Thyroid gland (tissue), 4 donors: ENCODE measurements at regions not wholly inside any gene's neighbourhood (a gene's known extent, or its start where the extent isn't known, plus 50 kb on each side); places are given as distances from the start of the nearest gene placed in this dataset.

Experiments used
- DNase-seq, 2 donors: peaks; one replicate each; pipeline ENCODE4 v3.0.0-alpha.2; 2019
- H3K27ac ChIP-seq, 3 donors: fragments of 200-600 bp; sonication (generic); 1 replicate in 2 of 3; 2 replicates in 1 of 3; pipeline ENCODE4 v1.5.1; 2016 to 2019; ENCODE audit warnings: mild to moderate bottlenecking in 1 of 3, moderate library complexity in 1 of 3
- H3K27me3 ChIP-seq: fragments of 200-600 bp; sonication (generic); one replicate; pipeline ENCODE4 v1.5.1; 2019
- H3K36me3 ChIP-seq, 2 donors: fragments of 200-600 bp; sonication (generic); one replicate each; pipeline ENCODE4 v1.5.1; 2016 to 2019
- H3K4me1 ChIP-seq, 2 donors: fragments of 200-600 bp; sonication (generic); one replicate each; pipeline ENCODE4 v1.5.1; 2017 to 2019
- H3K4me3 ChIP-seq, 3 donors: fragments of 200-600 bp; sonication (generic); replicated peaks in 1 of 3; 1 replicate in 2 of 3; 2 replicates in 1 of 3; pipeline ENCODE4 v1.5.1; 2016; ENCODE audit warnings: mild to moderate bottlenecking in 1 of 3
- H3K9me3 ChIP-seq: fragments of 200-600 bp; sonication (generic); one replicate; pipeline ENCODE4 v1.5.1; 2017
- POLR2A ChIP-seq, 2 donors: fragments of 450-650 bp; IDR thresholded peaks; one replicate each; pipeline ENCODE4 v1.6.1; 2017; ENCODE audit warnings: antibody characterized with exemption in 2 of 2, mild to moderate bottlenecking in 2 of 2, moderate library complexity in 1 of 2
- WGBS, 2 donors: methylation state at CpG; one replicate each; pipeline ENCODE4 v1.1.5; 2017; 5-methylcytosine and 5-hydroxymethylcytosine counted together
- intact Hi-C: fragments of 100-400 bp; cut with DNase I; formaldehyde crosslinking; loops from one replicate; pipeline ENCODE4 v1.15.1; 2023
- TF ChIP-seq, protein P1 (sequence below), 6 experiments: fragments of 200-600 bp in 3 of 6; fragments of 450-650 bp in 3 of 6; sonication (generic) in 3 of 6; IDR thresholded peaks; one replicate each; pipeline ENCODE4 v1.5.1; 2016 to 2019; ENCODE audit warnings: antibody characterized with exemption in 6 of 6, mild to moderate bottlenecking in 2 of 6, inconsistent platforms in 1 of 6, moderate library complexity in 1 of 6

- intact Hi-C loops = no loop called here
- 49 to 56% methylated on average over 4 of the region's 4 CpGs for WGBS, 2 donors
These were observed 144.8 kb downstream of the MACROH2A1 start for GRCh38 chr5:135254183-135254582.

DNA sequence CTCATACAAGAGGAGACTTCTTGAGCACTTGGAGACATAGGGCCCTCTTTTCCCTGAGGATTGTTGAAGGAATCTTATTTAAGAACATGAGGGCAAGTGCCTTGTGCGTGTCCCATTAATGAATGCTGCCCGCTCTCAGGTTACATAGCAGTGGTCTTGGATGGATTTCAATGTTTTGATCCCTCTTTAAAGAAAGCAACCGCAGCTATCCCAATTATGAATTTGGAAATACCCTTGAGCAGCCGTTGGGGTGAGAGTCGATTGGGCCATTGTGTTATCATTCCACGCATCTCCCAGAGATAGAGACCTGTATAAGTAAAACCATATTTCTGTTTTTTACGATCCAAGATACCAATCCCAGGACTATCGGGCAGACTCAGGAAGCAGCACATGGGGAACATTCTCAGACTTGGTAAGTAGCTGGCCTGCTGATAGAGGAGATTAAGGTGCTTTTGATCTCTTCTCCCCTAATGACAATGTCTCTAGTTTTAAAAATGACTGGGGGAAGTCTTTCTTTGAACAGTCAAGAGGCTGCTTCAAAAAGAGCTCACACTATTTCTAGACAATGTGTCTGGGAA, 145.3 kb downstream of the MACROH2A1 start:
- H3K4me3 ChIP-seq = no peak overlapping the region
- no peaks in the 10 kb centered on the region for H3K36me3 ChIP-seq
- H3K9me3 ChIP-seq = no peaks in the 10 kb centered on the region
- H3K4me1 ChIP-seq = no peaks in the 10 kb centered on the region
- 85 to 87% methylated on average over 8 of the region's 8 CpGs for WGBS, 2 donors
- intact Hi-C loops = no loop called here
- no peaks in the 10 kb centered on the region for H3K27me3 ChIP-seq
- TF ChIP-seq, protein P1, sequence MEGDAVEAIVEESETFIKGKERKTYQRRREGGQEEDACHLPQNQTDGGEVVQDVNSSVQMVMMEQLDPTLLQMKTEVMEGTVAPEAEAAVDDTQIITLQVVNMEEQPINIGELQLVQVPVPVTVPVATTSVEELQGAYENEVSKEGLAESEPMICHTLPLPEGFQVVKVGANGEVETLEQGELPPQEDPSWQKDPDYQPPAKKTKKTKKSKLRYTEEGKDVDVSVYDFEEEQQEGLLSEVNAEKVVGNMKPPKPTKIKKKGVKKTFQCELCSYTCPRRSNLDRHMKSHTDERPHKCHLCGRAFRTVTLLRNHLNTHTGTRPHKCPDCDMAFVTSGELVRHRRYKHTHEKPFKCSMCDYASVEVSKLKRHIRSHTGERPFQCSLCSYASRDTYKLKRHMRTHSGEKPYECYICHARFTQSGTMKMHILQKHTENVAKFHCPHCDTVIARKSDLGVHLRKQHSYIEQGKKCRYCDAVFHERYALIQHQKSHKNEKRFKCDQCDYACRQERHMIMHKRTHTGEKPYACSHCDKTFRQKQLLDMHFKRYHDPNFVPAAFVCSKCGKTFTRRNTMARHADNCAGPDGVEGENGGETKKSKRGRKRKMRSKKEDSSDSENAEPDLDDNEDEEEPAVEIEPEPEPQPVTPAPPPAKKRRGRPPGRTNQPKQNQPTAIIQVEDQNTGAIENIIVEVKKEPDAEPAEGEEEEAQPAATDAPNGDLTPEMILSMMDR (IDR thresholded peaks at IDR 0.05) = no peak
- no peak overlapping the region for H3K27ac ChIP-seq
- no peak for DNase-seq

More at GRCh38 chr5:135254183-135254582, 144.8 kb downstream of the MACROH2A1 start:
- Histone ChIP-seq H3K27me3 (no peaks in the 10 kb centered on the region), H3K9me3 (no peaks in the 10 kb centered on the region), H3K4me3 (no peak overlapping the region), H3K4me1 (no peaks in the 10 kb centered on the region), H3K27ac (no peak overlapping the region), H3K36me3 (no peaks in the 10 kb centered on the region)
- no peak for TF ChIP-seq POLR2A (IDR thresholded peaks at IDR 0.05)
- TF ChIP-seq, protein P1 (IDR thresholded peaks at IDR 0.05) = no peak
- DNase-seq = no peak

DNA sequence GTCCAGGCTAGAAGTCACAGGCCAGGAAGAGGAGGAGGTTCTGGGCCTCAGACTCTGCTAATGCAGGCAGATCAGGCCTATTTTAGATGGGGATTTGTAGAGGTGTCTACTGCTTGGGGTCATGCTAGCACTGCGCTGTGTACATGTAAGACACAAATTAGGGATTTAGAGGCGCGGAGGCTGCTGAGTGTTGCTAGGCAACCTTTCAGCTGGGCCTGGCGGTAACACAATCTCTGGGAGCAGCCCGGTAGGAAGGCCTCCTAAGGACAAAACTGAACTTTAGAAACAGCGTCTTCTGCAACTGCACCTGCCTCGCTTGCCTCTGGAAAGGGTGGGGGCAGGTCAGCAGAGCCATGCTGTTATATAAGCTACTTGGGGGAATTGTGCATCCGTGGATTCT, 147.9 kb downstream of the MACROH2A1 start:
- TF ChIP-seq, protein P1 (IDR thresholded peaks at IDR 0.05) = no peak
- TF ChIP-seq POLR2A (IDR thresholded peaks at IDR 0.05) = no peak
- Histone ChIP-seq H3K36me3 (no peaks in the 10 kb centered on the region), H3K4me1 (peaks cover 4 to 16% of the 10 kb centered on the region in 2 donors), H3K27ac (no peak overlapping the region), H3K27me3 (no peaks in the 10 kb centered on the region), H3K4me3 (no peak overlapping the region), H3K9me3 (no peaks in the 10 kb centered on the region)
- 92 to 95% methylated on average over 8 of the region's 8 CpGs for WGBS, 2 donors
- intact Hi-C loops = no loop called here
- DNase-seq = no peak

GRCh38 chr5:135250671-135251070, 148.4 kb downstream of the MACROH2A1 start:
- Histone ChIP-seq H3K4me3 (no peak overlapping the region), H3K36me3 (no peaks in the 10 kb centered on the region), H3K27ac (no peak overlapping the region), H3K9me3 (no peaks in the 10 kb centered on the region), H3K27me3 (no peaks in the 10 kb centered on the region), H3K4me1 (peaks cover 4 to 19% of the 10 kb centered on the region in 2 donors)
- TF ChIP-seq, protein P1 (IDR thresholded peaks at IDR 0.05) = no peak
- no peak for TF ChIP-seq POLR2A (IDR thresholded peaks at IDR 0.05)
- 92% methylated on average over 4 of the region's 4 CpGs for WGBS, 2 donors
- DNase-seq = no peak
- intact Hi-C loops = no loop called here

GRCh38 chr5:135249658-135250057, 149.4 kb downstream of the MACROH2A1 start:
- Histone ChIP-seq H3K4me1 (peaks cover 4 to 19% of the 10 kb centered on the region in 2 donors), H3K9me3 (no peaks in the 10 kb centered on the region), H3K27ac (no peak overlapping the region), H3K27me3 (no peaks in the 10 kb centered on the region), H3K4me3 (no peak overlapping the region), H3K36me3 (no peaks in the 10 kb centered on the region)
- 97 to 98% methylated on average over 3 to 5 of the region's 5 CpGs for WGBS, 2 donors
- TF ChIP-seq POLR2A (IDR thresholded peaks at IDR 0.05) = no peak
- TF ChIP-seq, protein P1 (IDR thresholded peaks at IDR 0.05) = no peak
- intact Hi-C loops = no loop called here
- no peak for DNase-seq
